ENCODE measurements at regions not wholly inside any gene's neighbourhood (a gene's known extent, or its start where the extent isn't known, plus 50 kb on each side); places are given as distances from the start of the nearest gene placed in this dataset.
"Not testable (repeated sequence)": the region's sequence is repeated elsewhere in the genome, so short reads cannot be mapped to it uniquely, and the experiment has no call there.

- DNase-seq, result no peak
- in situ Hi-C loops (cut with HindIII; ENCODE audit: low pct_ligation_motif_present, low sequenced_read_pairs), result no loop called here
Measured at GRCh38 chr5:21574438-21574837, 1278.7 kb downstream of the CDH12 start.

DNA sequence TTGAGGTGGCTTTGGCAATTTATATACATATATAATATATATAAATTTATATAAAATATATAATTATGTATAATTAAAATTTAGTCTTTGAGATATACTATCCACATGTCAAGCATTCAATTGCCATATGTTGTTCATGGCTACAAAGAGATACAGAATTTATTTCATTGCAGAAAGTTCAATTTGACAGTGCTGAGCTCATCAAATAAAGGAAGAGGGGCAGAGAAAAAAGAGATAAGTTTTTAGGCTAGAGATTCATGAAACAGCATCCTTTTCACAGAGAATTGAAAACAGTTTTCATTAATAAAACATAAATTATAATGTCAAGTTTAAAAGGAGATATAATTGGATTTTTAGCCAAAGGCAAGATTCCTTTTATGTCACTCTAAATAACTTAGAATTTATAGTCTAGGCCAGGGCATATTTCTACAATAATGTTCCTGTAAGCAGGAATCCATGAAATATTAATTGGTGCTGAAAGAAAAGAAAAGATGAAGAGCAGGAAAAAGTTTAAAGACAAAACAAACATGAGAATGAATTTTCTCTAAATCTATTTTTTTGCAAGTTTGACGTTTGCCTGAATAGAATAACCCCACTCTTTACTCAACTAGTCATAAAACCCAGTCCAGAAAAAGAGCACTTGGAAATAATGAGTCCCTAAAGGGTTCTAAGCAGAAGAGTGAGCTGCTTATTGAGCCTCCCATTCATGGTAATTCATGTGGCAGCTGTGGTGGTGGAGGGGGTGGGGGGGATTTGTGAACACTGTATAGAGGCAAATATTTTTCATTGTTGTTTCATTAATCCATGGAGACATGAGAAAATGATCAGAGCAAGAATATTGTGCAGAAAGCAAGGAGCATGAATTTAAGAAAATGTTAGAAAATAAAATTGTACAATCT is 1279.5 kb downstream of the CDH12 start:
- TF ChIP-seq, protein P1, sequence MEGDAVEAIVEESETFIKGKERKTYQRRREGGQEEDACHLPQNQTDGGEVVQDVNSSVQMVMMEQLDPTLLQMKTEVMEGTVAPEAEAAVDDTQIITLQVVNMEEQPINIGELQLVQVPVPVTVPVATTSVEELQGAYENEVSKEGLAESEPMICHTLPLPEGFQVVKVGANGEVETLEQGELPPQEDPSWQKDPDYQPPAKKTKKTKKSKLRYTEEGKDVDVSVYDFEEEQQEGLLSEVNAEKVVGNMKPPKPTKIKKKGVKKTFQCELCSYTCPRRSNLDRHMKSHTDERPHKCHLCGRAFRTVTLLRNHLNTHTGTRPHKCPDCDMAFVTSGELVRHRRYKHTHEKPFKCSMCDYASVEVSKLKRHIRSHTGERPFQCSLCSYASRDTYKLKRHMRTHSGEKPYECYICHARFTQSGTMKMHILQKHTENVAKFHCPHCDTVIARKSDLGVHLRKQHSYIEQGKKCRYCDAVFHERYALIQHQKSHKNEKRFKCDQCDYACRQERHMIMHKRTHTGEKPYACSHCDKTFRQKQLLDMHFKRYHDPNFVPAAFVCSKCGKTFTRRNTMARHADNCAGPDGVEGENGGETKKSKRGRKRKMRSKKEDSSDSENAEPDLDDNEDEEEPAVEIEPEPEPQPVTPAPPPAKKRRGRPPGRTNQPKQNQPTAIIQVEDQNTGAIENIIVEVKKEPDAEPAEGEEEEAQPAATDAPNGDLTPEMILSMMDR (IDR thresholded peaks at IDR 0.05; ENCODE audit: low read depth, low read length, missing control alignments), result no peak
- no peaks in the 10 kb centered on the region for H3K36me3 ChIP-seq (replicated peaks)
- no peaks in the 10 kb centered on the region for H3K27me3 ChIP-seq (replicated peaks)
- no peak overlapping the region for H3K27ac ChIP-seq
- no peak overlapping the region for H3K4me3 ChIP-seq (ENCODE audit: low read depth, low read length)
- in situ Hi-C loops (cut with HindIII; ENCODE audit: low pct_ligation_motif_present, low sequenced_read_pairs), result no loop called here
- DNase-seq, result no peak

More at GRCh38 chr5:21574438-21574837, 1278.7 kb downstream of the CDH12 start:
- TF ChIP-seq, protein P1 (IDR thresholded peaks at IDR 0.05; ENCODE audit: low read depth, low read length, missing control alignments), result no peak
- H3K27ac ChIP-seq, result no peak overlapping the region
- H3K36me3 ChIP-seq (replicated peaks), result no peaks in the 10 kb centered on the region
- no peaks in the 10 kb centered on the region for H3K27me3 ChIP-seq (replicated peaks)
- no peak overlapping the region for H3K4me3 ChIP-seq (ENCODE audit: low read depth, low read length)

- H3K27me3 ChIP-seq (replicated peaks); DNase-seq; H3K27ac ChIP-seq; in situ Hi-C loops (cut with HindIII; ENCODE audit: low pct_ligation_motif_present, low sequenced_read_pairs); H3K4me3 ChIP-seq (ENCODE audit: low read depth, low read length); H3K36me3 ChIP-seq (replicated peaks): not testable (repeated sequence)
Measured at GRCh38 chr5:21571196-21571595, 1281.9 kb downstream of the CDH12 start.

DNA sequence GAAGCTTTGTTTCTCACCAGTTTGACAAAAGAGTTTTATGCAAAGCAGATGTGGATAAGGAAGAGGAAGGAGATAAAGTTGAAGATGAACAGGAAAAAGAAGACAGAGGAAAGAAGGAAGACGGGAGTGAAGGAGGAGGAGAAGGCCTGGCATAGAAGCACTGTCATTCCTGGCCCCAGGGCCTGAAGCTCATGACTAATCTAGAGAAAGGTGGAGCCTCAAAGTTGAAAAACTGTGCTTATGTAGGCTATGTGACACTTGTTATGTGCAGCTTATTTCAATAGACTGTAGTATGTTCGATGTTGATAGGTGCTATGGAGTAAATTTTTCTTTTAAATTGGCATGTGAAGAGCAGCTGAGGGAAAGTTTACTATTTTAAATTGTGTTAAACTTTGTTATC is 1294.0 kb downstream of the CDH12 start:
- H3K36me3 ChIP-seq (replicated peaks); DNase-seq; H3K4me3 ChIP-seq (ENCODE audit: low read depth, low read length); H3K27me3 ChIP-seq (replicated peaks); H3K27ac ChIP-seq; in situ Hi-C loops (cut with HindIII; ENCODE audit: low pct_ligation_motif_present, low sequenced_read_pairs): not testable (repeated sequence)

- H3K36me3 ChIP-seq (replicated peaks); H3K4me3 ChIP-seq (ENCODE audit: low read depth, low read length); H3K27me3 ChIP-seq (replicated peaks); DNase-seq; H3K27ac ChIP-seq; in situ Hi-C loops (cut with HindIII; ENCODE audit: low pct_ligation_motif_present, low sequenced_read_pairs): not testable (repeated sequence)
Measured at GRCh38 chr5:21552263-21552662, 1300.9 kb downstream of the CDH12 start.

DNA sequence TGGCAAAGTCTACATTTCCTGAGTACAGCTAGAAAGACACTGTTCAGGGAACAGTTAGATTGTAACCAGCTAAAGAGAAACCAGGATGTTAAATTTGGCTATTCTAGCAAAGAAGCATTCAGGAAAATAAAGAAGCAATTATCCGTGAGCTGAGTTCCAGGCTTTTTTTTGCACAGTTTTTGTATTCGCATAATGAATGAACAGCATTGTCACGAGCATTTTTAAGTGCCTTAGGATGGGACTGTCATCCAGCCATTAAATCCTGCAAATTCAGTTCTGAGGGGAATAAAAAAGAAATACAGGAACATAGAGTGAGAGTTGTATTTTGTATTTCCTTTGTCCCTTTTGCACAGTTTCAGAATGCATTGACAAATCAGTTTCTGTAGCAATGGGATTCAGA is 1302.2 kb downstream of the CDH12 start:
- H3K36me3 ChIP-seq (replicated peaks); H3K27ac ChIP-seq; H3K27me3 ChIP-seq (replicated peaks); in situ Hi-C loops (cut with HindIII; ENCODE audit: low pct_ligation_motif_present, low sequenced_read_pairs); H3K4me3 ChIP-seq (ENCODE audit: low read depth, low read length); DNase-seq: not testable (repeated sequence)

- H3K27ac ChIP-seq; DNase-seq; H3K36me3 ChIP-seq (replicated peaks); in situ Hi-C loops (cut with HindIII; ENCODE audit: low pct_ligation_motif_present, low sequenced_read_pairs); H3K4me3 ChIP-seq (ENCODE audit: low read depth, low read length); H3K27me3 ChIP-seq (replicated peaks): not testable (repeated sequence)
Measured at GRCh38 chr5:21547656-21548055, 1305.5 kb downstream of the CDH12 start.

DNA sequence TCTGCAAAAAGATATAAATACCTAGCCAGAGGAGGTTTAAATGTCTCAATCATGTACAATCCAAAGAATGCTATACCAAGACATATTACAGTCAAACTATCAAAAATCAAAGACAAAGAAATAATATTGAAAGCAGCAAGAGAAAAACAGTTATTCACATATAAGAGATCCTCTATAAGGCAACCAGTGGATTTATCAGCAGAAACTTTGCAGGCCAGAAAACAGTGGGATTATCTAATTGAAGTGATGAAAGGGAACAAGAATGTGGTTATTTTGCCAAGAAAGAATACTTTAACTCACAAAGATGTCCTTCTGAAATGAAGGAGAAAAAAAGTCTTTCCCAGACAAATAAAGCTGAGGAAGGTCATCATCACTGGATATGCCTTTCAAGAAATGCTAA is 1318.0 kb downstream of the CDH12 start:
- H3K27ac ChIP-seq; in situ Hi-C loops (cut with HindIII; ENCODE audit: low pct_ligation_motif_present, low sequenced_read_pairs); H3K27me3 ChIP-seq (replicated peaks); H3K4me3 ChIP-seq (ENCODE audit: low read depth, low read length); H3K36me3 ChIP-seq (replicated peaks): not testable (repeated sequence)
- peak; percentile 20 for DNase-seq

DNA sequence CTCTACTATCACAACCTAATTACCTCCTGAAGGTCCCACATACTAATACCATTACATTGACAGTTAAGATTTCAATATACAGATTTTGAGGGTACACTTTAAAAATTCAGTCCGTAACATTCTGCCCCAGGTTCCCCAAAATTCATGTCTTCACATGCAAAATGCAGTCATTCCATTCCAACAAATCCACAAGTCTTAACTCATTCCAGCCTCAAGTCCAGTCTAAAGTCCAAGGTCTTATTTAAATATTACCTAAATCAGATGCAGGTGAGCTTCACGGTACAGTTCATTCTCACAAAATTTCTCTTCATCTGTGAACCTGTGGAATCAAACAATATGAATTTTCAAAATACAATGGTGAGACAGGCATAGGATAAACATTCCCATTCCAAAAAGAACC is 1332.0 kb downstream of the CDH12 start:
- H3K4me3 ChIP-seq (ENCODE audit: low read depth, low read length); in situ Hi-C loops (cut with HindIII; ENCODE audit: low pct_ligation_motif_present, low sequenced_read_pairs); H3K27me3 ChIP-seq (replicated peaks); H3K36me3 ChIP-seq (replicated peaks); DNase-seq; H3K27ac ChIP-seq: not testable (repeated sequence)

DNA sequence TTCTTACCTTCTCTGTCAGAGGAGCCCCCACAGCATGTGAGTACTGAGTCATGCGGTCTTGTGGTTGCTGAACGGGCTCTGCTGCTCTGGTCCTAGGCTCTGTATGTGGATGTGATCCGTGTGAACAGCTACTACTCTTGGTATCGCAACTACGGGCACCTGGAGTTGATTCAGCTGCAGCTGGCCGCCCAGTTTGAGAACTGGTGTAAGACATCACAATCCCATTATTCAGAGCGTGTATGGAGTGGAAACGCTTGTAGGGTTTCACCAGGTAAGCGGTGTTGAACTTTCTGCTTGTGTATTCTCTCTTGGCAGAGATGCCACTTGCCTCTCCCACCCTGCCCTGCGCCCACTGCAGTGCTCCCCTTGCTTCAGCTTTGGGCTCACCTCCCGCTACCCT is 1356.2 kb downstream of the CDH12 start:
- H3K4me3 ChIP-seq (ENCODE audit: low read depth, low read length); H3K27ac ChIP-seq; in situ Hi-C loops (cut with HindIII; ENCODE audit: low pct_ligation_motif_present, low sequenced_read_pairs); H3K27me3 ChIP-seq (replicated peaks); DNase-seq; H3K36me3 ChIP-seq (replicated peaks): not testable (repeated sequence)

- DNase-seq; in situ Hi-C loops (cut with HindIII; ENCODE audit: low pct_ligation_motif_present, low sequenced_read_pairs); H3K27me3 ChIP-seq (replicated peaks): not testable (repeated sequence)
Measured at GRCh38 chr5:21496056-21496455, 1357.1 kb downstream of the CDH12 start.

DNA sequence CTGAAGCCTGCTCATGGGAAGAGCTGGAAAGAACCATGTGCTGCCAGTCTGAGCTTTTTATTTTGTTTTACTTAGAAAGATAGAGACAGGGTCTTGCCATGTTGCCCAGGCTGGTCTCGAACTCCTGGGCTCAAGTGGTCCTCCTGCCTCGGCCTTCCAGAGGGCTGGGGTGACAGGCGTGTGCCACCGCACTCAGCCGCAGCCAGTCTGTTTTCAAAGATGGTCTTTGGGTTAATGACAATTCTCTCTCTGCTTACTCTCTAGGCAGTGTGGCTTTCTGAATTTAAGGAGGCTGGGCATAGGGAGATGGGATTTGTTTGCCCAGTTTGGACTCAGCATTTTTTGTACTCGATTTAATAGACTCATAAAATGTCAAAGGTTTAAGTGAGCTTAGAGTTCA is 1357.9 kb downstream of the CDH12 start:
- H3K4me3 ChIP-seq (ENCODE audit: low read depth, low read length); in situ Hi-C loops (cut with HindIII; ENCODE audit: low pct_ligation_motif_present, low sequenced_read_pairs); H3K27ac ChIP-seq; H3K36me3 ChIP-seq (replicated peaks); H3K27me3 ChIP-seq (replicated peaks); DNase-seq: not testable (repeated sequence)

More at GRCh38 chr5:21496056-21496455, 1357.1 kb downstream of the CDH12 start:
- not testable (repeated sequence) for H3K36me3 ChIP-seq (replicated peaks); H3K27ac ChIP-seq; H3K4me3 ChIP-seq (ENCODE audit: low read depth, low read length)

DNA sequence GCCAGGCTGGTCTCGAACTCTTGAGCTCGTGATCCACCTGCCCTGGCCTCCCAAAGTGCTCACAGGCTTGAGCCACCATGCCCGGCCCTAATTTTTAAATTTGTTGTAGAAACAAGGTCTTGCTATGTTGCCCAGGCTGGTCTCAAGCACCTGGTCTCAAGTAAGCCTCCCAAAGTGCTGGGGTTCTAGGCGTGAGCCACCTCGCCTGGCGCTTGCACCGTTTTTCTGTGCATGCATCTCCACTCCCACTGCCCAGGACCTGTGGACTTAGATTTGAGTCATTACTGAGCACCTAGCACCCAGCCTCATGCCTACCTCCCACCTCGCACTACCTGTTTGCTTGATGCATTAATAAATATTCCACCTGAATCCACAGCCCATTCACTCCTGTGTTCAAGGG is 1359.1 kb downstream of the CDH12 start:
- in situ Hi-C loops (cut with HindIII; ENCODE audit: low pct_ligation_motif_present, low sequenced_read_pairs); DNase-seq; H3K27me3 ChIP-seq (replicated peaks); H3K4me3 ChIP-seq (ENCODE audit: low read depth, low read length); H3K27ac ChIP-seq; H3K36me3 ChIP-seq (replicated peaks): not testable (repeated sequence)
